ENCODE measurements at regions not wholly inside any gene's neighbourhood (a gene's known extent, or its start where the extent isn't known, plus 50 kb on each side); places are given as distances from the start of the nearest gene placed in this dataset.

DNA sequence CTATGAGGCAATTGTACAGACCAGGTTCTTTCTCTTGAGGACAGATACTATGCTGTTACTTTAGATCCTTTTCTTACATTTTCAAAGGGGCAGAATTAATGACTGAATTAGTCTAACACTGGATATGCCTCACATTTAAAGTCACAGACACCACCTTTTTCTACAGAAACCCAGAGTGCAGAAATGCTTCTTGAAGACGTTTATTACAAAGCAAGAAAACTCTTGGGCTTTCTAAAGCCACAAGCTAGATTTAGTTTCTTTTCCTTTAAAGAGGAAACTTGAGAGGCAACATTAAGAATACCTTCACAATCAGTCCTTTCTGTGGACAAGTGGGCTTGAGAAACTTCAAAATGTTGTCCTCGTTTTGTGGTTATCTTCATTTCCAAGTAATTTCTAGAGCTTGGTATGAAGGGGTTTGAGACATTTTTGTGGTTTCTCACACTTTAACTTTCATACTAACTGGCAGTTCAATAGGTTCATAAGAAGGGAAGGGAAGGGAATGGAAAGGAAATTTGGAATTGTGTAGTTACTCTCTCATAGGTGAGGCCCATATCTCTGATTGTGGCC lies 527.4 kb downstream of the RASEF start:
- WGBS (ENCODE audit: extremely low coverage, insufficient read length, low lambda C conversion rate), result no CpG with 5 or more reads among the region's 2 CpGs
- H3K9me3 ChIP-seq (ENCODE audit: control insufficient read depth, low read depth, low read length), result no peaks in the 10 kb centered on the region
- no peaks in the 10 kb centered on the region for H3K4me1 Mint-ChIP-seq

More for the DNA sequence above, 527.4 kb downstream of the RASEF start:
- H3K56ac ChIP-seq (ENCODE audit: insufficient read length, low read depth, low read length), result no peak overlapping the region
- no peak overlapping the region for H3K18ac ChIP-seq (ENCODE audit: insufficient read length, low read depth, low read length)
- no peaks in the 10 kb centered on the region for H3K27me3 ChIP-seq (ENCODE audit: insufficient read depth, low read length)
- no peak overlapping the region for H3K4me2 ChIP-seq (ENCODE audit: insufficient read depth, insufficient read length, low read length)
- no peak overlapping the region for H2BK12ac ChIP-seq (ENCODE audit: insufficient read length, low read depth, low read length)
- H2BK120ac ChIP-seq (ENCODE audit: low read depth, low read length, poor library complexity, severe bottlenecking), result no peak overlapping the region
- H3K27ac ChIP-seq (ENCODE audit: insufficient read length, low read depth, low read length), result no peak overlapping the region
- no peaks in the 10 kb centered on the region for H3K4me1 ChIP-seq (ENCODE audit: insufficient read depth, low read length)
- Mint-ChIP-seq H3K4me3 (no peak overlapping the region), H3K27me3 (ENCODE audit: low read depth) (no peaks in the 10 kb centered on the region), H3K27ac (no peak overlapping the region), H3K9me3 (no peaks in the 10 kb centered on the region), H3K36me3 (ENCODE audit: insufficient read depth in 1 of 3, low read depth in 3 of 3) (no peaks in the 10 kb centered on the region)
- H4K20me1 ChIP-seq (ENCODE audit: control insufficient read depth, insufficient read depth, insufficient read length), result no peaks in the 10 kb centered on the region
- TF ChIP-seq, protein P1, sequence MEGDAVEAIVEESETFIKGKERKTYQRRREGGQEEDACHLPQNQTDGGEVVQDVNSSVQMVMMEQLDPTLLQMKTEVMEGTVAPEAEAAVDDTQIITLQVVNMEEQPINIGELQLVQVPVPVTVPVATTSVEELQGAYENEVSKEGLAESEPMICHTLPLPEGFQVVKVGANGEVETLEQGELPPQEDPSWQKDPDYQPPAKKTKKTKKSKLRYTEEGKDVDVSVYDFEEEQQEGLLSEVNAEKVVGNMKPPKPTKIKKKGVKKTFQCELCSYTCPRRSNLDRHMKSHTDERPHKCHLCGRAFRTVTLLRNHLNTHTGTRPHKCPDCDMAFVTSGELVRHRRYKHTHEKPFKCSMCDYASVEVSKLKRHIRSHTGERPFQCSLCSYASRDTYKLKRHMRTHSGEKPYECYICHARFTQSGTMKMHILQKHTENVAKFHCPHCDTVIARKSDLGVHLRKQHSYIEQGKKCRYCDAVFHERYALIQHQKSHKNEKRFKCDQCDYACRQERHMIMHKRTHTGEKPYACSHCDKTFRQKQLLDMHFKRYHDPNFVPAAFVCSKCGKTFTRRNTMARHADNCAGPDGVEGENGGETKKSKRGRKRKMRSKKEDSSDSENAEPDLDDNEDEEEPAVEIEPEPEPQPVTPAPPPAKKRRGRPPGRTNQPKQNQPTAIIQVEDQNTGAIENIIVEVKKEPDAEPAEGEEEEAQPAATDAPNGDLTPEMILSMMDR (conservative IDR thresholded peaks at IDR 0.05), result no peak
- H3K23ac ChIP-seq (ENCODE audit: insufficient read length, low read depth, low read length), result no peak overlapping the region
- H2AFZ ChIP-seq (ENCODE audit: low read length), result no peak overlapping the region
- no peaks in the 10 kb centered on the region for H3K79me1 ChIP-seq (ENCODE audit: insufficient read depth, low read depth, low read length, poor library complexity, severe bottlenecking)
- no peak overlapping the region for H3T11ph ChIP-seq (ENCODE audit: low read length)
- no peak overlapping the region for H4K8ac ChIP-seq (replicated peaks; ENCODE audit: insufficient read length, low read depth, low read length)
- no peak overlapping the region for H3K4ac ChIP-seq (ENCODE audit: low read depth, low read length)
- H2BK20ac ChIP-seq (ENCODE audit: low read depth, low read length, poor library complexity, severe bottlenecking), result no peak overlapping the region
- H3K9ac ChIP-seq (ENCODE audit: extremely low read depth, insufficient read length, low read length), result no peak overlapping the region
- no peak overlapping the region for H2BK5ac ChIP-seq (ENCODE audit: insufficient read length, low read length)
- H3K79me2 ChIP-seq (ENCODE audit: insufficient read depth, low read length), result no peaks in the 10 kb centered on the region
- no peak overlapping the region for H4K91ac ChIP-seq (ENCODE audit: insufficient read length, low read depth, low read length)
- no peak overlapping the region for H2BK15ac ChIP-seq (ENCODE audit: low read depth, low read length)
- no peak for DNase-seq
- H3K14ac ChIP-seq (ENCODE audit: insufficient read depth, low read length), result no peak overlapping the region
- no peaks in the 10 kb centered on the region for H3K23me2 ChIP-seq (ENCODE audit: insufficient read length, low read depth, low read length, poor library complexity, severe bottlenecking)
- H4K5ac ChIP-seq (ENCODE audit: insufficient read length, low read depth, low read length), result no peak overlapping the region
- H2AK5ac ChIP-seq (ENCODE audit: insufficient read length, low read length), result no peak overlapping the region
